ENCODE measurements at regions not wholly inside any gene's neighbourhood (a gene's known extent, or its start where the extent isn't known, plus 50 kb on each side); places are given as distances from the start of the nearest gene placed in this dataset.

DNA sequence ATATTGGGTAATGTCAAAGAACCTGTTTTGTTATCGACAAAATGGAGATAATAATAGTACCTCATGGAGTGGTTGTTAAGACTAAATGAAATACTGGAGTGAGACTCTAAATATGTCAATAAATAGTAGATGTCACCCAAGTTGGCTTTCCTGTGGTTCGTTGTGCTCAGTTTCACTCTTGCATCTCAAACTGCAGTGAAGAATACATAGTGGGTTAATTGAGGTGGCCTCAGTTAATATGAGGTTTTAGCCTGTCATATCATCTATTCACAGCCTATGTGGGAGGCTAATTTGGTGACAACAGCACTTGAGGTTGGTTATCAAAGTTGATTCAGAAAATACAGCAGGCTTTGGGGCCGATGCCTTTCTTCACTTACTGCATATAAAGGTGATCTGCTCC is 485.5 kb upstream of the SUCLG2 start:
- DNase-seq, result no peak

DNA sequence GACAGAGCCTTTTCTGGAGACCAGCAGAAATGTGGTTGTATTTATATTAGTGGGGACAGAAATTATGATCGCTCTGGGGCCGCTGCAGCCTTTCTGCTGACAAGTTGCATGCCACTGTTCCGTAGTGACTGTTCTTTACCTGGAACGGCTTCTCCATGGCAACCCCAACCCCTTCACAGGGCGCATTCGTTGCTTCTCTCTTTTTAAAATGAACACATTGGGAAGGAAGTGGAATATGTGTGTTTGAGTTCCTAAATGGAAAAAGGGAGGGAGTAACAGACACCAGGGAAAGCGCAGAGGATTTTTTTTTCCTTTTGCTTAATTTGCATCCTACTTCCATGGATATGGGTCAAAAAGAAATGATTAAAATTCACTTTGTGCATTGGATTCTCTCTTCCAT is 482.0 kb upstream of the SUCLG2 start:
- no peak for DNase-seq

DNA sequence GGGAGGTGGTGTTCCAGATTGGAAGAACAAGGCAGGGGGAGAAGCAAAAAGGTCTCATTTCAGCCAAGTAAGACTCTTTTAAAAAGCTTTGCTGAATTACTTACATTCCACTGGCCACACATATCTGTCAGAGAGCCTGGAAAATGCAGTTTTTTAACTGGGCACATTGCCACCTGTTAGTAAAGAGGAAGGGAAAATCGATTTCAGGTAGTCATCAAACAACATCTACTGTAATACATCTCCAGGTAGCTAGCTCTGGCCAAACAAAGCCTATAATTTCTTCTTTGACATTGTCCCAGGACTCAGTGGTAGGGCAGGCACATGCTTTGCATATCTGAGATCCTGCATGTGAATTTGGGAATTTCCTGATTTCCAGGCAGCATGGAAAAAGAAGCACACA is 480.7 kb upstream of the SUCLG2 start:
- DNase-seq, result no peak

DNA sequence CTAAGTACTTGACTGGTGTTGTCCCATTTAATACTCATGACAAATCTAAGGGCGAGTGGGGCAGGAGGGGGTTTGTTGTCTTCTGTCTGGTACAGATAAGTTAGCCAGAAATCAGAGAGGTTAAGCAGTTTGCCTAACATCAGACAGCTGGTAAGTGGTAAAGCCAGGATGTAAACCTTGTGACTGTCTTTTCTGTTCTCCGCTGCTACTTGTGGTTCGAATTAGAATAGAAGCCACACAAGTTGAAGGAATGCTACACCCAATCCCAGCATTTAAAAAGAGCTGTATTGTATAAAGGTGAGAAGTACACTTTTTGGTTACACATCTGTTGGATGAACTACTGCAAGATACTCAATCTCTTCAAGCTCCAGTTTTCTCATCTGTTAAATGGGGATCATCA is 474.7 kb upstream of the SUCLG2 start:
- DNase-seq, result no peak

DNA sequence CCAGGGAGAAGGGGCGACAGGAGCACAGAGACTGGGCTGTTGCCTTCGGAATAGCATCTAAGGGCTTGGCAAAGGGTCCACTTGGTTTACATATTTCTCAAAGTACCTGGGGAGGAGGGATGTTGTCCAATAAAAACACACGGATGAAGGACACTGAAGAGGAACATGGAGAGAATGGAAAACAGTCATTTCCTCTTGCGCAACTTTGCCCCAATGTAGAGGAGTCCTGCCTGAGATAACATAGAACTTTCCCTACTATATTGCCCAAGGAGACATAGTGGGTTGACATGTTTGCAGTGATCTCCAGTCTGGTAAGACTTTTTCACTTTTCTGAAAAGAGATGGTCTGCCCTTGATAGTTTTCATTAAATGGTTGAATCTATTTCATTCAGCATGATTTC is 468.8 kb upstream of the SUCLG2 start:
- no peak for DNase-seq

DNA sequence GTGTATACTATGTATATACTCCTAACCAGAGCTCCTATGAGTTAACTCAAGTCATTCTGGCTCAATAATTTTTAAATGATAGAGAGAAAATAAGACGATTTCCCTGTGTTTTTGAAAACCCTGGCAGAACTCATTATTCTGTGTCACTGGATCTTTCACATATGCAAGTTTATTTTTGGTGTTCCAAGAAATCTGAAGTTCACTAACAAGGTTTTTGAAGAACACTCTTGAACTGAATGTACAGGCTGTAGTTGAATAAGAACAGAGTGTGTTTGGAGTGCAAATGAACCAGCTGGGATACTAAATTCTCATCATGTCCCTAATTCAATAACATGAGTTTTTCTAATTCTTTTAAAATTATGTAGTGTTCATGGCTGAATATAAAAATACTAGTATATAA is 466.9 kb upstream of the SUCLG2 start:
- no peak for DNase-seq

DNA sequence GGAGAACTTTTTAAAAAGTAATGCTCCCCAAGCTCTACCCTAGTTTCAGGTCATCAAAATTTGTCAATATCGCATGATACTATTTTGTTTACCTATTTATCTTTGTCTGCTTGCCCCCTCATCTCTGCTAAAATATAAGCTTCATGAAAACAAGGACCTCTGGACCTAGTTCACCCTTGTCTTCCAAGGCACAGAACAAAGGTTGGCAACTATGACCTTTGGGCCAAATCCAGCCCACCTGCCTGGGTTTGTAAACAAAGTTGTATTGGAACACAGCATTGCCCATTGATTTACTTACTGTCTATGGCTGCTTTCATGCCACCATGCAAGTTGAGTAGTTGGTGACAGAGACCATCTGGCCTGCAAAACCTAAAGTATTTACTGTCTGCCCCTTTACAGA is 462.2 kb upstream of the SUCLG2 start:
- no peak for DNase-seq

DNA sequence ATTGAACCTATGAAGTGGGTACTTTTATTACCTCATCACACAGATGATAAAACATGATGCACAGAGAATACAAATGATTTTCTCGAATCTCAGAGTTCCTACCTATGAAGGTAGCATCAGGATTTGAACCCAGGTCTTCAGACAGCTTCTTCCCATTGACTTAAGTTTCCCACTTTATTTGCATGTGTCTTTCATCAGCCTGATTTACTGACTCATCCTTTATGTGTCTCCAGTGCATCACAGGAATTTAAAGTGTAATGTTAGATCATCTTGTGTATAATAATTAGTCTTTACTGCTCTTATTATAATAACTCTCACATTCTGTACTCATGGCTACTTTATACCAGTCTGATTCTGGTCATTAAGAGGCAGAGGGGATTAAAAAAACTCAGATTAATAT is 449.4 kb upstream of the SUCLG2 start:
- no peak for DNase-seq

DNA sequence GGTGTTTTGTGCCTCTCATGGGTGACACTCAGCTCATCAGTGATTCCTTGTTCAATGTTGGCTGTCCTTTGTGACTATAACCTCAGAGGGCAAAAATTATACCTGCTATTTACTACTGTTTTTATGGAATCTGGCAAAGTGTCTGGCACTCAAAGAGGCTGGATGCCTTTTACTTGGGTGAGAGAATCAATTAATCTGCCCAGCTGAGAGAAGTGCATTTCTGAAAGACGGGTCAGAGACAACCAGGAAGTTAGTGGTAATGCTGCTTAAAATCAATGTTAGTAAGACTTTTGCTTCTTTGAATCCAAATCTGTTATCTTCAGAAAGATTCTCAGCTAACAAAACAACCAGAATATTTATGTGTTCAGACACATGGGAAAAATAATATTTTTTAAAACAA is 436.2 kb upstream of the SUCLG2 start:
- no peak for DNase-seq

DNA sequence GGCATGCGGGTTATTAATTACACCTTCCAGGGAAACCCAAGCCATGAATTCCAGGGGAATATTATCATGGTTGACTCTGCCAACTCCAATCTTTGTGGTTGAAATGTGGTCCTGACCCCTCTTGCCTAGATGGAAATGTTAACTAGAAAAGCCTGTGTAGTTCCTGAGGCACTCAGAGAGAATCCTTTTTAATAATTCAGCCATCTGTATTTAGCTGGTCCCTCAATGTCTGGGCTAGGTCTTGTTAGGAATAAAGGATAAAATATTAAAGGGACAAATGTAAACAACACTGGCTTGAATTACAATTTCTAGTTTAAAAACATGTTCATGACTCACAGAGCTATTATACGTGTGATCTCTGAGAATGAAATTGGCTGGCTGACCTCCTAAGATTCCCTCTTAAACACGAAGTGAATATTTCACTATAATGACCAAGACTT is 435.2 kb upstream of the SUCLG2 start:
- no peak for DNase-seq

DNA sequence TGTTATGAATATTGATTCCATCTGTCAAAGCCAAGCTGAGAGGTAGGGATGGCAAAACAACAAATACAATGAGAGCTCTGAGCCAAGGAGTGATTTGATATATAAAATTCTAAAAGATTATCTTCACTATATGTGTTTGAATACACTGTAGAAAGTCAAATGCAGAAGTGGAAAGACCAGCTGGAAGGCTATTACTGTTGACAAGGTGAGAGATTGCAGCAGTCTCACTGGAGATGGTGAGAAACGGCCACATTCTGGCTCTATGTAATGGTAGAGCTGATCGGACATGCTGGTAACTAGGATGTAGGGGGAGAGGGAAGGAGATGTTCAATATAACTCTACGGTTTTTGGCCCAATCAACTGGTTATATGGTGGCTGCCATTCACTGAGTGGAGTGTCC is 434.2 kb upstream of the SUCLG2 start:
- DNase-seq, result no peak

DNA sequence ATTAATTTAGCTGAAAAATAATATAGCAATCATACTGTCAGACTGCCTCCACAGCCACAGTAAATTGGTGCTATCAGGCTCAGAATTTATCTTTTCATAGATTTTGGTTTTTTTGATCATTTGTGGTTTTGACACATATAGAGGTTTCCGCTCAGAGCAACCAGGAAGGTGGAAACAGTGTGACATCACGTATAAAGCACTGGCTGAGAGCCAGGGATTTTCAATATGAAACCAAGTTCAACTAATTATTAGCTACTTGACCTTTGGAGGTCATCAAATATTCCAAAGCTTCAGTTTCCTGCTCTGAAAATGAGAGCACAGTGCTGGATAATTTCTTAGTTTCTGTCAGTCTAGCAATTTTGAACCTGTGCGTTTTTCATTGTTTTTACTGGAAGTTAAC is 433.8 kb upstream of the SUCLG2 start:
- no peak for DNase-seq

DNA sequence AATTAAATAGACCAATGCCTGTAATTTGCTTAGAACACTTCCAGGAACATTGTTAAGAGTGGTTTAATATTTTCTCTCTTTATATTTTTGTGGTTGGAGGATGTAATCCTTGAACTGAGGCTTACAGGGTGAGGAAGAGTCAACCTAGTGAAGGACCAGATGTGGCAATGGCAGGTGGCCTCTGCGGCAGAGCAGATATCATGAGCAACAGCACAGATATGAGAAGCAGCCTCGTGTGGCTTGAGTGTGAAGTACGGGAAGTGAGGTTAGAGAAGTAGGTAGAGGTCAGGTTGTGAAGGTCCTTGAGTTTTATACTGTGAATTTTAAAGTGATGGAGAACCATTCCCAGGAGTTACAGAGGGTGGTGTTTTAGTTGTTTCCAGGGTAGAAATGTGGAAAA is 417.6 kb upstream of the SUCLG2 start:
- no peak for DNase-seq

DNA sequence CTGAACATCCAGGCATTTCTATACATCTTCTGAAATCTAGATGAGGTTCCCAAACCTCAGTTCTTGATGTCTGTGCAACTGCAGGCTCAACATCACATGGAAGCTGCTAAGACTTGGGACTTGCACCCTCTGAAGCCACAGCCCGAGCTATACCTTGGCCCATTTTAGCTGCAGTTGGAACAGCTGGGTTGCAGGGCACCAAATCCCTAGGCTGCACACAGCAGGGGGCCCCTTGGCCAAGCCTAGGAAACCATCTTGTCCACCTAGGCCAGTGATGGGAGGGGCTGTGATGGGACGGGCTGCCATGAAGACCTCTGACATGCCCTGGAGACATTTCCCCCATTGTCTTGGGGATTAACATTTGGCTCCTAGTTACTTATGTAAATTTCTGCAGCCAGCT is 415.8 kb upstream of the SUCLG2 start:
- DNase-seq, result no peak

DNA sequence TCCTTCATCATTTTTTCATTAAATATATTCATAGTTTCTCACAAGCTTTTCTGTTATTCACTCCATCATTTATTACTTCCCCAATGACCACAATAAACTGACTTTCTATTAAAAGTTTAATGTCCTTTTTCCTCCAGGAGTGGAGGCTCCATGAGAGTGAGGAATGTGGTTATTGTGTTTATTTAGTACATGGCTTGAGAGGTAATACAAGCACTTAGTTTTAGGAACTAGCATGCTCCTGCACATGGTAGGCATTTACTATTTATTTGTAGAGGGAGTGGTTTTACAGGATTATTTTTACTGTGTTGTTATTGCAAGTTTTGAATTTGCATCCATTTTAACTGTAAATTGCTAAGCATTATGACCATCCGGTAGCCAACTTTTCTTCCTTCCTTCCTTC is 412.9 kb upstream of the SUCLG2 start:
- no peak for DNase-seq

DNA sequence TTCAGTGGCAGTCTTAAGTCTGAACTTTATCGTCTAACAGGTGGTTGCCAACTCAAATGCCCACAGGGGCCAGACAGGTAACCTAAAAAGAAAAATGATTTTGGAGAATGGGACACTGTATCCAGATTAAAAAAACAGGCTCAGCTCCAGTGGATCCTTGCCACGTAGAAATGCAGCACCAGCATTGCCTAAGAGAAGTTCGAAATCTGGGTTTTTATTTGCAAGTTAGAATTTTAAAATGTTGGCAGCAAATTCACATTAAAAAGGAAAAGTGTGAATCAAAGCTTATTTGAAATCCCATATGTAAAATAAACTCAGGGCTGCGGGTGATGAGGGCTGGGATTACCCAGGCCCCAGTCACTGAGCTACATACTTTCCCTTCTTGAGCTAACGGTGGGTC is 408.5 kb upstream of the SUCLG2 start:
- no peak for DNase-seq

DNA sequence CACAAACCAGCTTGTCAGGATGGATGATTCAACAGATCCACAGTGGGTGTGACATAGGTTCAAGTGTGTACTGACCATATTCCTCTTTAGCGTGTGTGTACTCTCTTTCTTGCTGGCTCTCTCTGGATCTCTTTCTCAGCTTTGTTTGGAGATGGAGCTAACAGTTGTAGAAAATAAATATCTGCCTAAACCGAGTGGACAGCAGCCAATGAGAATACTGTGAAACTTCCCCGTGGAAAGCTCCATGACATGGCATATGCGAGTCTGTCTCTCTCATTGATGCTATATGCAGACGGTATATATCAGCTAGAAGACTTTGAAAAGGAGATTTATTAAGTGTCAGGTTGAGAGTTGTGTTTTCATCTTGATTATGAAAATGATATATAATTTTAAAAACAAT is 406.5 kb upstream of the SUCLG2 start:
- no peak for DNase-seq

DNA sequence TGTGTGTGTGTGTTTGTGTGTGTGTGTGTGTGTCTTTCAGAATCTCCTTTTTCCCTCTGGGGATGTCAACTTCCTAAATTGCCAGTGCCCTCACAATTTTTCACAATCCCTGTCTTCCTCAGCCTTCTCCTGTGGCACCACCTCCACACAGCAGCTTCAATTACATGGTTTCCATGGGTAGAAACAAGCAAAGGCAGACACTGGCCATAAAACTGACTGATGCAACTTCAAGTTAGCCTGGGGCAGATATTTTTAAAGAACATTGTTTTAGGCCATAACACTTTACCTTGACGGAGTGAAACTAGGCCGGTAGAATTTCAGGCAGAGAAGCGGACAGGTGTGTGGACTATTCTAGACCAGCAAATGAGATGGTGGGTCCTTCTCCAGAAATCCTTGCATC is 405.8 kb upstream of the SUCLG2 start:
- no peak for DNase-seq

DNA sequence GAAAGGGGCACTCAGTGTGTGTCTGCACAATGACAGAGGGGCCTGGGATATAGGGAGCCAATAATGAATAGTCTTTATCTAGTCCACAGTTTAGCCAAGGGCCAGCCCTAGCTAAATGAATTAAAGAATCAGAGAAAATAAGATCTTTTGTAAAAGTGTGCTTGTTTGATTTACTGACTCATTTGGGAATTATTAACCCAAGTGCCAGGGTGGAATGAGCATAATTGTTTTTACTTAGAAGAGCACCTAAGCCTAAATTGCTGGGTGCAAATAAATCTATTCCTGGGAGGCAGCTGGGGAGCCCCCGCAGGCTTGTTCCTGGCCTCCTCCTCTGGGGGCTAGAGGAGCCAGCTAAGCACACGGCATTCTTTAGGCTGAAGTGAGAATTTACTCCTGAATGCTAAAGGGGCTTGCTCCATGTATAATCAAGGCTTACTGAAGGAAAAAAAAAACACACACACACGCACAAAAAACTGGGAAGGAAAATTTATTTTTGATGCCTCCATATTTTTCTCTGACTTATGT is 405.3 kb upstream of the SUCLG2 start:
- no peak for DNase-seq

DNA sequence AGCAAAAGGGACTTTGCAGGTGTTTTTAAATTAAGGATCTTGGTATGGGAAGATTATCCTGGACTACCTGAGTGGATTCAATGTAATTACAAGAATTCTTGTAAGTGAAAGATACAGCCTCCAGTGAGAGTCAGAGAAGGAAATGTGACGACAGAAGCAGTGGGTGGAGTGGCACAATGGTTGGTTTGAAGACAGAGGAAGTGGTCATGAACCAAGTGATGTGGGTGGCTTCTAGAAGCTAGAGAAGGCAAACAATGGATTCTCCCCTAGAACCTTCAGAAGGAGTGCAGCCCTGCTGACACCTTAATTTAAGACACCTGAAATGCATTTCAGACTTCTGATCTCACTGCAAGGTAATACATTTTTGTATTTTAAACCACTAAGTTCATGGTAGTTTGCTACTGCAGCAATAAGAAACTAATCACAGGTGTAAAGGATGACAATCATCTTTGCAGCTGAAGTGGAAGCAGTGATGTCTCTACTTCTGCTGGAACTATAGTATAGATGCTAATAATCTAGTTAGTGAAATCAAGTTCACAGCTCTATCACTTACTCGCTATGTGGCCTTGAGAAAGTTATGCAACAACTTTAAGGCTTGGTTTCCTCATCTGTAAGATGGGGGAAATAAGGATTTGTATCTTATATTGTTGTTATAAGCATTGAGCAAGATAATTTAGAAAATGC is 403.4 kb upstream of the SUCLG2 start:
- no peak for DNase-seq

DNA sequence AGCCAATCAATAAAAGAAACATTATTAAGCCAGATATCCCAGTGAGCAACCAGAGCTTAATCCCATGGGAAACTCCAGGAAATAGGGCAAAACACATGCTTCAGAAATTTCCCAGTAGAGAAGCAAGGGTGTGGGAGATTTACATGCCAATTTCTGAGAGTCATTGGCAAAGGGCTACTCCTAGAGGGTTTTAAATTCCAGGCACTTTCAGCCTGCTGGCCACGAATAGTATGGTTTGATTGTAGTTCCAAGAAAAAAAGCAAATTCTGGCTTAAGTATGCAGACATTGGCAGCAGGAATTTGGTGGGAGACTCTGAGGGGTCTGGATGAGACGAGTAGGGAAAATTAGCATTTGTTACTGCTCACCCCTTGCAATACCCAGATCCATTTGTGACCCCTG is 402.1 kb upstream of the SUCLG2 start:
- no peak for DNase-seq

DNA sequence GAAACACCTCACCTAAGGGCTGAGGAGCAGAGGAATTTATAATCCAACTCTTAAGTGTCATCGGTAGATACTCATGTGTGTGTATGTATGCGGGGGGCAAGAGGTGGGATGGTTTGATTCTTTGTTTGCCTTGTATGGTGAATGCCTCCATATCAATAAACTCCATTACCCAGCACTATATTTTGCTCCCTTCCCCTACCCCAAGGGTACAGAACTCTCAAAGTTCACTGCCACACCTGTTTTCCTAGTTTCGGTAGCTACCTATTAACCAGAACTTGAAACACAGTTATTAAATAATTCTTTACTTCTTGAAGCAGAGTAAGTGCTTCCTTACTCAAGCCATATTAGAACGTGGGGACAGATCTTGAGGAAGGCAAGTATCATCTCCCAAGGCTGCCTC is 400.8 kb upstream of the SUCLG2 start:
- DNase-seq, result no peak

DNA sequence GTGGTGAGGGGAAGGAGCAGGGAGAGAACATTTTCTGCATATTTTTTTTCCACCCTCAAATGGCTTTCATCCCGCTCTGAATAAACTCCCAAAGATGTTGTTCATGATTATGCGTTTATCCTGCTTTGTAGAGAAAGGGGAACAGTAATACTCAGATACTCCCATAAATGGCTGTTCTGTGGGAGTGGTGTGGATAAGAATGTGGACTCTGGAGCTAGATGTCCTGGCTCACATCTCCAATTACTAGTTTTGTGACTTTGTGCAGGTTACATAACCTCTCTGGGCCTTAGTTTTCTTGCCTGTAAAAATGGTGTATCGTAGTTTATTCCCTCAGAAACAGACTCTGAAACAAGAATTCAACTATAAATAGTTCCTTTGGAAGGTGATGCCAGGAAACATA is 395.4 kb upstream of the SUCLG2 start:
- no peak for DNase-seq

DNA sequence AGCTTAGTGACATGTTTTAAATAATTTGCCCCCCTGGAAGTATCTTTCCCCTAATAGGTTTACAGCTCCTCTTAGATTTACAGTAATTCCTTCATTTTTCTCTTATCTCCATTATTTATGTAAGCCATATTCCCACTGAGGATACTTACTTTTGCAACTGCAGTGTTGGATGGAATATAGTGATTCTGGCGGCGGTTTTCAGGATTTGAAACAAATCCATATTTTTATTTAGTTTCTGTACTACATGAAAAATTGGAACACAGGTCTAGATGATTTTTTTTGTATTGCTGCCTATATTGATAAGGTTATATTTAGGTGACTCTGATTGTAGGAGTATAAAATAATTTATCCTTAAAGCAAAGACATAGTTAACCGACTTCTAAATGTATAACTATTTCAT is 391.6 kb upstream of the SUCLG2 start:
- DNase-seq, result no peak

DNA sequence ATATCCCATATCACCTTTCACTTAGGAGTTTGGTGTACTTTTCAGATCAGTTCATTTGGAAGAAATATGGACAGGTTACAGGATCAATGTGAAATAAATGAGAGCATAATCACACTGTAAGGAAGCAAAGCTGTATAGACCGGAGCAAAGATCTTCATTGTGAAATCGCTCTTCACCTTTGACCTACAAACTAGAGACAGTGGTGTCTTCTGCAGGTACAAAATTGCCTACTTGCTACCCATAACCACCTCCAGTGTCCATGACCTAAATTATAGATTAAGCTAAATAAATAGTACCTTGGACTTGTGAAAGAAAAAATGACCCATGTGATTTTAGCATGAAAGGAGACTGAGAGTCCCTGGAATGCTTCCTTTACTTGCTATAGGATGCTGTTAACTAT is 379.5 kb upstream of the SUCLG2 start:
- no peak for DNase-seq

DNA sequence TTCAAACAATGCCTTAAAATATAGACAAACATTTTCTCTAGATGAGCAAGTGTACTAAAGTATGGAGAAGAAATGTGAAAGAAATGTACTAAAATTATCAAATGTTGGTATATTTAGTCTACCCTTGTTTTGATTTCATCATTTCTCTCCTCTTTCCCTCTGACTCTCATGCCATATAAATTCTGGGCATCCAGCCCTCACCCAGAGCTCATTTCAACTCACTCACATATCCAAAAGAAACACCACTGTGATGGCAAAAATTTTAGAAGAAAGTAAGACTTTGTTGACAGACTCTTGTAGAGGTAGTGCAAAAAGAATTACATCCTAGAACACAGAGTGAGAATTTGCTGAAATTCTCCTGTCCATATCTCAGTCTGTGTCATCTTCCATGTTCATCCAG is 377.8 kb upstream of the SUCLG2 start:
- no peak for DNase-seq

Measured in NCI-H187 treated with DMSO at 0.1 percent for 48 hours (cell line).